HEK293 (cell line): ENCODE measurements at regions not wholly inside any gene's neighbourhood (a gene's known extent, or its start where the extent isn't known, plus 50 kb on each side); places are given as distances from the start of the nearest gene placed in this dataset.

Experiments
- CTCF ChIA-PET: fragments of 350-600 bp; formaldehyde crosslinking; extraction: SDS; loops from one replicate; lab custom pipeline; 2021; ENCODE audit warnings: antibody characterized with exemption; lab: Yijun Ruan, JAX
- POLR2A ChIA-PET: fragments of 300-600 bp; formaldehyde crosslinking; extraction: SDS; loops from one replicate; lab custom pipeline; 2020; ENCODE audit warnings: antibody characterized with exemption, inconsistent platforms; lab: Yijun Ruan, JAX
- H3K27ac ChIP-seq: fragments of 200-500 bp; sonication (Bioruptor generic); 2 replicates; pipeline ENCODE4 v1.5.1; 2014; ENCODE audit warnings: low read depth, low read length, control low read depth, inconsistent platforms; ENCODE audit errors: extremely low read depth
- H3K36me3 ChIP-seq, 2 experiments: fragments of 200-500 bp in 1 of 2; sonication (Bioruptor generic) in 1 of 2; 1 replicate in 1 of 2; 2 replicates in 1 of 2; pipeline ENCODE4 v1.5.1; 2014 to 2017; ENCODE audit warnings: inconsistent platforms in 2 of 2, low read length in 2 of 2; ENCODE audit not compliant: control insufficient read depth in 2 of 2, insufficient read depth in 1 of 2
- H3K4me1 ChIP-seq: fragments of 200-500 bp; sonication (Bioruptor generic); 2 replicates; pipeline ENCODE4 v1.5.1; 2014; ENCODE audit warnings: mild to moderate bottlenecking, low read length, inconsistent platforms; ENCODE audit not compliant: control insufficient read depth, insufficient read depth
- H3K4me3 ChIP-seq: 2 replicates; pipeline ENCODE4 v1.5.1; 2011; ENCODE audit warnings: low read depth, mild to moderate bottlenecking, control low read depth, low read length, moderate library complexity
- H3K9me3 ChIP-seq: fragments of 200-500 bp; sonication (Bioruptor generic); 2 replicates; pipeline ENCODE4 v1.5.1; 2014; ENCODE audit warnings: low read depth, low read length, inconsistent platforms; ENCODE audit not compliant: control insufficient read depth, insufficient read depth
- GLI2 ChIP-seq: fragments of 450-650 bp; formaldehyde crosslinking; IDR thresholded peaks from 2 replicates; pipeline ENCODE4; 2017; ENCODE audit warnings: missing biosample characterization, missing genetic modification characterization, low read depth, borderline replicate concordance
- HOXD13 ChIP-seq: sonication (generic); formaldehyde crosslinking; IDR thresholded peaks from 2 replicates; pipeline ENCODE4 v1.8.0; 2022; ENCODE audit warnings: missing genetic modification reagents, borderline replicate concordance
- KLF1 ChIP-seq: fragments of 450-650 bp; formaldehyde crosslinking; IDR thresholded peaks from 2 replicates; pipeline ENCODE4 v1.5.1; 2016; ENCODE audit warnings: missing biosample characterization, missing genetic modification characterization
- KLF7 ChIP-seq: fragments of 450-650 bp; formaldehyde crosslinking; IDR thresholded peaks from 2 replicates; pipeline ENCODE4 v1.5.1; 2016; ENCODE audit warnings: missing biosample characterization, missing genetic modification characterization, borderline replicate concordance
- KLF9 ChIP-seq: fragments of 450-650 bp; formaldehyde crosslinking; IDR thresholded peaks from 2 replicates; pipeline ENCODE4 v1.5.1; 2016; ENCODE audit warnings: missing biosample characterization, missing genetic modification characterization, low read depth
- PBX3 ChIP-seq: sonication (generic); formaldehyde crosslinking; IDR thresholded peaks from 2 replicates; pipeline ENCODE4 v1.8.1; 2022; ENCODE audit warnings: mild to moderate bottlenecking, moderate library complexity, missing genetic modification reagents
- YY1 ChIP-seq: fragments of 450-650 bp; formaldehyde crosslinking; IDR thresholded peaks from 2 replicates; pipeline ENCODE4 v1.5.1; 2018; ENCODE audit warnings: missing biosample characterization, missing genetic modification characterization
- ZIC2 ChIP-seq: fragments of 450-650 bp; formaldehyde crosslinking; IDR thresholded peaks from 2 replicates; pipeline ENCODE4 v1.5.1; 2016; ENCODE audit warnings: missing biosample characterization, missing genetic modification characterization
- ZNF174 ChIP-seq: fragments of 450-650 bp; formaldehyde crosslinking; IDR thresholded peaks from 2 replicates; pipeline ENCODE4 v1.5.0; 2017; ENCODE audit warnings: missing biosample characterization, mild to moderate bottlenecking, missing genetic modification characterization
- ZNF19 ChIP-seq: fragments of 450-650 bp; formaldehyde crosslinking; IDR thresholded peaks from 2 replicates; pipeline ENCODE4; 2016; ENCODE audit warnings: missing biosample characterization, missing genetic modification characterization, low read depth
- ZNF223 ChIP-seq: fragments of 450-650 bp; formaldehyde crosslinking; IDR thresholded peaks from 2 replicates; pipeline ENCODE4 v1.5.1; 2016; ENCODE audit warnings: missing biosample characterization, missing genetic modification characterization
- ZNF398 ChIP-seq: fragments of 450-650 bp; formaldehyde crosslinking; IDR thresholded peaks from 2 replicates; pipeline ENCODE4 v1.5.1; 2017; ENCODE audit warnings: missing biosample characterization, missing genetic modification characterization
- ZNF404 ChIP-seq: fragments of 450-650 bp; formaldehyde crosslinking; IDR thresholded peaks from 2 replicates; pipeline ENCODE4 v1.5.1; 2017; ENCODE audit warnings: missing biosample characterization, missing genetic modification characterization
- ZNF514 ChIP-seq: fragments of 450-650 bp; formaldehyde crosslinking; IDR thresholded peaks from 2 replicates; pipeline ENCODE4 v1.5.1; 2016; ENCODE audit warnings: missing biosample characterization, missing genetic modification characterization
- ZNF530 ChIP-seq: fragments of 450-650 bp; formaldehyde crosslinking; IDR thresholded peaks from 2 replicates; pipeline ENCODE4 v1.5.1; 2016; ENCODE audit warnings: low read depth, missing biosample characterization, missing genetic modification characterization
- ZNF596 ChIP-seq: fragments of 450-650 bp; IDR thresholded peaks from 2 replicates; pipeline ENCODE4 v1.5.0; 2018; ENCODE audit warnings: missing biosample characterization, mild to moderate bottlenecking, missing genetic modification characterization, moderate library complexity
- ZNF639 ChIP-seq: fragments of 450-650 bp; formaldehyde crosslinking; IDR thresholded peaks from 2 replicates; pipeline ENCODE4 v1.5.1; 2016; ENCODE audit warnings: missing biosample characterization, missing genetic modification characterization
- ZNF658 ChIP-seq: fragments of 450-650 bp; formaldehyde crosslinking; IDR thresholded peaks from 2 replicates; pipeline ENCODE4; 2016; ENCODE audit warnings: missing biosample characterization, missing genetic modification characterization
- ZNF664 ChIP-seq: fragments of 450-650 bp; formaldehyde crosslinking; IDR thresholded peaks from 2 replicates; pipeline ENCODE4 v1.5.1; 2016; ENCODE audit warnings: missing biosample characterization, missing genetic modification characterization
- ZNF785 ChIP-seq: fragments of 450-650 bp; formaldehyde crosslinking; IDR thresholded peaks from 2 replicates; pipeline ENCODE4 v1.5.1; 2016; ENCODE audit warnings: missing biosample characterization, missing genetic modification characterization
- ZSCAN16 ChIP-seq: fragments of 450-650 bp; formaldehyde crosslinking; IDR thresholded peaks from 2 replicates; pipeline ENCODE4 v1.5.1; 2016; ENCODE audit warnings: missing biosample characterization, missing genetic modification characterization
- ZSCAN18 ChIP-seq: fragments of 450-650 bp; formaldehyde crosslinking; IDR thresholded peaks from 2 replicates; pipeline ENCODE4 v1.5.1; 2016; ENCODE audit warnings: missing biosample characterization, missing genetic modification characterization
- ZSCAN4 ChIP-seq: fragments of 450-650 bp; formaldehyde crosslinking; IDR thresholded peaks from 2 replicates; pipeline ENCODE4 v1.5.1; 2017; ENCODE audit warnings: missing biosample characterization, missing genetic modification characterization

- TF ChIP-seq ZSCAN4 (tag by site-specific recombination) (no peak), KLF9 (tag by site-specific recombination) (no peak), ZNF19 (no peak), KLF7 (no peak), ZSCAN16 (no peak), ZNF514 (tag by site-specific recombination) (no peak), KLF1 (tag by site-specific recombination) (no peak)
- TF ChIP-seq, all 188 proteins: peak for 0
Measured at GRCh38 chr6:146886587-146887446, 288.0 kb downstream of the ADGB start (continued).

GRCh38 chr6:146887447-146888077 is 288.8 kb downstream of the ADGB start:
- ChIA-PET CTCF (no interaction called here), POLR2A (no interaction called here)
- H3K4me1 ChIP-seq, result no peaks in the 10 kb centered on the region
- no peak for TF ChIP-seq ZNF404 (tag by site-specific recombination)
- no peak for TF ChIP-seq GLI2
- H3K36me3 ChIP-seq, result no peaks in the 10 kb centered on the region
- H3K9me3 ChIP-seq, result no peaks in the 10 kb centered on the region
- no peak overlapping the region for H3K27ac ChIP-seq
- H3K4me3 ChIP-seq, result no peak overlapping the region

- Histone ChIP-seq H3K27ac (no peak overlapping the region), H3K9me3 (no peaks in the 10 kb centered on the region), H3K4me3 (no peak overlapping the region), H3K4me1 (no peaks in the 10 kb centered on the region), H3K36me3 (no peaks in the 10 kb centered on the region)
- POLR2A ChIA-PET, result no interaction called here
- CTCF ChIA-PET, result interaction anchor here (1.3 to 2.0 kb wide), 2 partner anchors 11 to 13 kb away, joined by 4 to 5 read pairs; no protein-coding TSS in a partner anchor
- TF ChIP-seq ZNF223 (no peak), ZNF596 (tag by site-specific recombination) (no peak), ZNF530 (tag by site-specific recombination) (no peak), ZNF785 (tag by site-specific recombination) (no peak), ZNF664 (tag by site-specific recombination) (no peak), ZNF639 (tag by site-specific recombination) (no peak), ZIC2 (no peak), YY1 (tag by site-specific recombination) (no peak), GLI2 (no peak), ZNF658 (tag by site-specific recombination) (no peak), ZNF174 (tag by site-specific recombination) (no peak), ZSCAN18 (tag by site-specific recombination) (no peak), ZNF398 (tag by site-specific recombination) (no peak), PBX3 (CRISPR knock-in tag) (no peak), HOXD13 (CRISPR knock-in tag) (no peak), KLF7 (no peak)
Measured at GRCh38 chr6:146889303-146889702, 290.5 kb downstream of the ADGB start.
